NCI-H146 treated with DMSO at 0.1 percent for 48 hours (cell line): ENCODE measurements at regions not wholly inside any gene's neighbourhood (a gene's known extent, or its start where the extent isn't known, plus 50 kb on each side); places are given as distances from the start of the nearest gene placed in this dataset.

Experiments used
- DNase-seq: peaks from one replicate; lab custom pipeline; 2025; ENCODE audit not compliant: unreplicated experiment; lab: John Stamatoyannopoulos, UW

- DNase-seq = no peak
Observed at GRCh38 chr12:100738086-100738485, 56.5 kb upstream of the ANO4 start.

GRCh38 chr12:100741084-100741711 lies 53.4 kb upstream of the ANO4 start:
- peak; percentile 13 for DNase-seq

- DNase-seq = no peak
Observed at GRCh38 chr12:100743060-100743459, 51.5 kb upstream of the ANO4 start.
